NCI-H1694 (cell line): ENCODE measurements at regions not wholly inside any gene's neighbourhood (a gene's known extent, or its start where the extent isn't known, plus 50 kb on each side); places are given as distances from the start of the nearest gene placed in this dataset.
A peak's percentile ranks its signal among the peaks of the same experiment; 100 is the strongest.

Source experiments
- DNase-seq: peaks from one replicate; lab custom pipeline; 2025; lab: John Stamatoyannopoulos, UW

DNA sequence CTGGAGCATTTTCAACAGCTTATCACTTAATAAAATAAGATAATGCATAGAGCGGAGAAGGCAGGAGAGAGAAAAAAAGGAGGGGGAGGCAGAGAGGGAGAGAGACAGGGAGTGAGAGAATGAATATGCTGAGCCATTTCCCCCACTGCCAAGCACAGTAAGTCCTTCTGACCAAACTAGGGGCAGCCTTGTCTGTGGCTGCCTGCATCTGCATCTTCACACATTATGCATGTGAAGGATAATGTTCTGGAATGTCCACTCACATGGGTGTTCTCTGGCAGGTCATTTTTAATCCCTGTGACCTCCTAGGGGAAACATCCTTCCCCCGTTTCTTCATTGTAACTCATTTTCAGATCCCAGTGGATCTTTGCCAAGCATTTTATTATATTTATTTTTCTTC, 269.3 kb downstream of the FOXA2 start:
- DNase-seq = no peak

DNA sequence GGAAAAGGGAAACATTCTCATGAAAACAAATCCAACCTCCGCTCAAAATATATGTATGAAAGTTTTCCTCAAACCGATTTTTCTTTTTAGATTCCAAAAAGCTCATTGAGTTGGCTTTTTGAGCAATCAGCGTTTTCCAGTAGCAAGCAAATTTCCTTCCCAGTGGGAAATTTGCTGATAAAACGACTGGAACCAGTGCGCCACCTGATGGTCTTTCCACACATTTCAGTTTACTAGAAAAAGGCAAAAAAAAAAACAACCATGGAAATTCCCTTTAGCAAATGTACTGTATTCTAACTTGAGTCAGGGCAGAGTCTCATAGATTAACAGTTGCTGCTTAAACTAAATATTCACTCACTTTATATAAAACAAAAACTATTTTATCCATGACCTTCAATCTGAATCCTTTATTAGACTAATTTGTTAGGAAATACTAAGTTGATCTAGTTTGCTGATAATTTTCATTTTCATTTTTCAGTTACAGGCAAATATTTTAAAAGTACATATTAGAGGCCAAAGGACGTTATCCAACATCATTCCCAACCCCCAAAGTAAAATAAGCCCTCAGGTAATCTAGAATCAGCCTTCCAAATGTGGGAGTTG, 271.5 kb downstream of the FOXA2 start:
- peak; percentile 28 for DNase-seq

DNA sequence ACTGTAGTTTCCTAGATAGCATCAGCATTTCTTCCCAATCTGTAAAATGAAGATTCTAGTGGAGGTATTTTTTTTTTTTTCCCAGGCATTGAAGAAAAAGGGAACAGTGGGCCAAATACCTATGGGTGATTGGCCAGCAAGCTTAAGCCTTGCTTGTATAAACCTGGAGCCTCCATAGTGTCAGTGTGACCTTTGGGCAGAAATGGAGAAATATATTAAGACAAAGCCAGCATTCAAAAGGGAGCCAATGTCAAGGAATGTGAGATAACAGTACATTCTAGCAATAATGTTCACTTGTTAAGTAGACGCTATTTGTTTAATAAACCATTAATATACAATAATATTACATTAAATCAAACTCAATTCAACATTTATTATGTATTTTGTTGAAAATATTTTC, 275.4 kb downstream of the FOXA2 start:
- no peak for DNase-seq

DNA sequence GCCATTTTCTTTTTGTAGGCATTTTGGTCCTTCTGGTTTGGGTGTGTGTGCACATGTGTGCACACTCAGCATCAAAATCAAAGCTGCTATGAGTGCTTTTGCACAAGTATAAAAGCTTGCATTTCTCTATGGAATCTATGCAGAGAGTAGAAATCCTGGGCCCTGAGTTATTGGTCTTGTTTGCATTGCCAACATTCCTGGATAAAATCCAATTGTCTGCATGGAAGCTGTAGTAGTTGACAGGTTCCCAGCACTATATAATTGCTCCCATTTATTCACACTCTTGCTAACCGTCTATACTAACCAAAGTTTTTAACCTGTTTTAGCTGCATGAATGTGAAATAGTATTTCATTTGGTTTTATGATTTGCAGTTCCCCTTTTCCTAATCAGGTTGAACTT, 277.0 kb downstream of the FOXA2 start:
- no peak for DNase-seq

DNA sequence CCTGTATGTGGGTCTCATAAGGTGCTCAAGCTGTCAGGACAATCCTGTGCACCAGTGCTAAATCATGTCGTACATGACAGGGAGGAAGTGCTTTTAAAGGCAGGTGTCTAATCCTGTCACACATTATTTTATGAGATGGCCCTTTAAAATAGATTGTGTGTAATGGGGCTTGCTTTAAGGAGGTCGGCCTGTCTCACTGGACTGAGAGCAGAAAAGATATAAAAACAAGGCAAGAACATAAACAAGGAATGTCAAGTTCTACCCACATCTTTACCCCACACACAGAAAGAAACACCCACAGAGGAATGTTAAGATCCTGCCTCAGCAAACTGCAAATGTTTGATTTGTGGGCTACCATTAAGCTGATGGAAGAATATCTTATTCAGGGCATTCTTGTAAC, 279.0 kb downstream of the FOXA2 start:
- DNase-seq = no peak

DNA sequence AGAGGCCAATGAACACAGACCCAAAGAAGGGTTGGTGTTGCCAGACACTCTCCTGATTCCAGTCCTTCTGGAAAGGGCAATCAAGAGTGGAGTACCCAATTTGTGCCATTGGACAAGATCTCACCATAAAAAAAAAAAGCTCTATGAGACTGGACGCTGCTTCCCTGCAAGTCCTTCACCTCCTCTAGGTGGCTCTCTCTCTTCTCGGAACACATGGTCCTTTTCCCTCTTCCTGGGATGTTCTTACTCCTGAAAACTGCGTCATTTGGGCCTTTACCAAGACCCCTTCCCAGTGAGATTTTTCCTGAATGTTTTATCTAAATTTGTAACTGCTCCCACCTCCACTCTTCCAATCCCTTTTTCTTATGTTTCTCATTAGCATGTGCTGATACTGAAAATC, 280.8 kb downstream of the FOXA2 start:
- no peak for DNase-seq

DNA sequence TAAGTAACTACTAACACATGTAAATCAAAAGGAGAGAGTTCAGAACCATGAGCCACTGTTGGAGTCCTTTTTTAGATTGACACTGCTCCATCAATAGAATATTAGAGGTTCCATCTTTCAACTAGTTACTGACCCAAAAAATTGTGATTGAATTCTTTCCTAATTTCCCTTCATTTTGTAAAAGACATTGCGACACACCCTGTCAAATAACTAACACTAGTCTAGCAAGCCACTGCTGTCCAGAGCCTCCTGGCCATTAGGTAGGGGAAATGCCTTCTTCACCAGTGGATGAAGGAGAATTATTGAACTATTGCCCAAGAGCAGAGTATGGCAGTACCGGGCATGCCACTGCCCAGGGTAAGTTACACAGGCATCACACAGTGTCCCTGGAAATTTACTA, 282.3 kb downstream of the FOXA2 start:
- no peak for DNase-seq

DNA sequence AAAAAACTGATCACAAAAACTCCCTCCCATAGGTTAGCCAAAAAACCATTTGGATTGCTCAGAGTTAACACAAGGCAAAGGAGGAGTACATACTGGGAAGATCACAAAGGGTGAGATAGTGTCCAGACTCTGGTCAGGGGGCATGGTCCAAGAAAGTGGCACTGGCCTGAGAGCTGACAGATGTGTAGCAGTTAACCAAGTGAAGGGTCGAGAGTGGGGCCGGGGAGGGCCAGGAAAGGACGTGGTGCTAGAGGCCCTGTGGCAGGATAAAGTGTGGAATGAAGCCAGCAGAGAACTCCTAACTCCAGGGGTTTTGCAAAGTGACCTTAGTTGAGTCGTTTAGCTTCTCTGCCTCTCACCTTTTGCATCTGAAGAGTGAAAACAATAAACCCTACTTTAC, 290.5 kb downstream of the FOXA2 start:
- DNase-seq = no peak

DNA sequence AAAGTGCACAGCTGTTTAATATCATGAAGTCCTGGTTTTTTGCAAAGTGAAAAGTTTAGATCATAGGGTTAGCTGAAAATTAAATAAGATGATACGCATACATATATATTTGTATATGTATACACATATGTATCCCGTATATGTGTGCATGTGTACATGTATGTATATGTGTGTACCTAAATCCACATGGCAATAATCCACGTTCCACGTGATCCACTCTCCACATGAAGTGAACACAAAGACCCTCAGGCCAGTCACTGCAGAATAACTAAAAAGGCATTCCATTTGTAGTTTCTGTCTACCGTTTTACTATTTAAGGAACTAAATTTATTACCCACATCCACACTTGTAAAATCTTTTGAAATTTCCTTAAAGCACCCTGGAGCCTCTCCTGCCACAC, 294.9 kb downstream of the FOXA2 start:
- no peak for DNase-seq

DNA sequence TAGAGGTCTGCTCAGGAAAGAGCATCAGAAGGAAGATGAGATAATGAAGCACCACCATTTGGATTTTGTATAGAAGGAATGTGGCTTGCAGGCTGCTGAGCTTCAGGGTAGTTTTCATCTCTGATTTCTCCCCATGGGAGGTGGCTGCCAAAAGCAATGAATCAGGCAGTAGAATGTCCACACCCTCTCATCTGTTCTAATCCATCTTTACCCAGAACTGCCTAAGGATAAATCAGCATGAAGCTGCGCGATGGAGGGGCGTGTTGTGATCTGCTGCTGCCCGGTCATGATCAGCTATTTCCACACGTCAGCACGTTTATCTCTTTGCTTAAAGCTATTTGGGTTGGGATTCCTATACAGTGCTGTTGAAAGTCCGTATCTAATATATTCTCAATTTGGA, 295.4 kb downstream of the FOXA2 start:
- DNase-seq = no peak

DNA sequence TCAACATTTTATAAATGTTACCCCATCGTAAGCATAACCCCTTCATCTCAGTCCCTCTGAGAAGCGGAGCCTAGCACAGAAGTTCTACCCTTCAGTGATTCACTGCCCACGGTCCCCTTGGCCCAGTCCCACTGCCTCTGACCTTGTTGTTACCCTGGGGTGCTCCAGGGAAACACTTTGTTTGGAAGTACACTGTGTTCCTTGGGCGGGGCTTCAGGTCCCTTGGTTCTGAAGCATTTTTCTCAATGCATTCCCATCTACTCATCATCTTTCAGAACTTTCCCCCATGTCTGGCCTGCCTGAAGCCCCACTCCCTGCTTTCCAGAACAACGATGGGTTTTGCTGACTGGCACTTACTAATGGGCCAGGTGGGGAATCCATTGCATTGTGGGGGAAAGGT, 296.2 kb downstream of the FOXA2 start:
- DNase-seq = no peak

DNA sequence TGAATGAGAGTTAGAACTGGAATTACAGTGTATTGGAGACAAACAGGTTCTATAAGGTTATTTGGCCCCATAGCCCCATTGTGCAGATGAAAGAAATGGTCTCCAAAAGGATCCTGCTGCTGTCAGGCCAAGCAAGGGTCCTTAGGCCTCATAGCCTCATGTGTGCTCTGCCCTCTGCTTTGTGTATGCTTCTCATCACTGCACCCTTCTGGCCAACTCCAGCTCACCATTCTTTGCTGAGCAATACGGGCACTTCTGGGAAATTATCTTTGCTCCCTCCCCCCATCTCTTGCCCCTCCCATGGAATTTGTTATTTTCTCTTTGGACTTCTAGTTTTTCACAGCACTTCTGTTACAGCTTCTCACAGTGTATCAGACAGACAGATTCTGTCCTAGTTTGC, 298.8 kb downstream of the FOXA2 start:
- no peak for DNase-seq

DNA sequence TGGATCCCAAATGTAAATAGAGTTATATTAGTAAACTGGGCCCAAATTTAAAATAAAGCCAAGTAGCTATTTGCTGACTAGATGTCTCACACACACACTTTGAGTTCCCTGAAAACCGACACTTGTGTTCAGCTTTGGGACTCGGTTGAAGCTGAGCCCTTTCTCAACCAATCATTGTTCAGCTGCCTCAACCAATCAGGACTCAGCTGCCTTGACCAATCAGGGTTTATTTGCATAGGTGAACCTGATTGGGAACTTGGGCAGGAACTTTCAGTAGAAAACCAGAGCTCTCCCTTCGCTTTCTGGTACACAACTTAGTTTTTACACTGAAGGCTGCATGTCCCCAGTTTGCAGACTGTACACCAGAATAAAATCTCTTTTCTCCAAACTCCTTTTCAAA, 301.7 kb downstream of the FOXA2 start:
- no peak for DNase-seq

DNA sequence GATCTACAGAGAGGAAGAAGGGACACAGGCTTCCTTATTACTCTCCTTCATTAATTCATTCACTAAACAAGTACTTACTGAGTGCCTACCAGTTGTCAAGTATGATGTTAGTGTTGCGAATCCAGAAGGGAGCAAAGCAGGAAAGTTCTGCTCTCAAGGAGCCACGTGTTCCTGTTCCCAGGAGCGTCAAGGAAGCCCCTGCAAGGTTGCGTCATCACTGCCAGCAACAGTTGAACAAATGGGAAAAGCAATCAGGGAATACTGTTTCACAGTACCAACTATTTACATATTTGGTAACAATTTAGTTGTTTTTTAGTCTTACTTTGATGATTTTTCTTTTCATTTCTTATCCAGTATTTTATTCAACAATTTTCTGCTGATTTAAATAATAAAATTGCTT, 310.0 kb downstream of the FOXA2 start:
- DNase-seq = no peak

DNA sequence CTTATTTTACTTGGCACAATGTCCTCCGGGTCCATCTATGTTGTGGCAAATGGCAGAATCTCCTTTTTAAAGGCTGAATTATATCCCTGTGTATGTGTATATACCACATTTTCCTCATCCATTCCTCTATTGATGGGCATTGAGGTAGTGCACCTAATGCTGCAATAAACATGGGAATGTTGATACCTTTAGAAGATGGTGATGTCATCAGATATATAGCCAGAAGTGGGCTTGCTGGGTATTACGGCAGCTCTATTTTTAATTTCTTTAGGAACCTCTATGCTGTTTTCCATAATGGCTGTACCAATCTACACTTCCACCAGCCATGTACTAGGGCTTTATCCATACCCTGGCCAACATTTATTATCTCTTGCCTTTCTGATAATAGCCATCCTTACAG, 315.7 kb downstream of the FOXA2 start:
- DNase-seq = no peak

DNA sequence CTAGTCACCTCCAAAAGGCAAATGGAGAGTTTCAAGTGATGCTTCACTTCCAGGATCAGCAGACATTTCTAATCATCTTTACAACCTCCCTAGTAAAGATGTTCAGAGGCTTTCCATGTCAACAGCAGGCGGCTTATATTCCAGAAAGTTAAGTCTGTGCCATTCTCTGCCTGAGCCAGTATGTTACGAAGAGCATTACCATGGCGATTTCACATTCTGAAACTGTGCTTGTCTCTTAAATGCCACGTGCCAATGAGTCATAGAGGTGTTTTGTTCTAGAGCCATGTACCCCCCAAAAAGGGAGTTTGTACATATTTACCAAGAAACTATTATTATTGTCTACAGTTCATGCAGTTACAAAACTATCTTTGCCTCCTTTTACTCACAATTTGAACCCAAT, 319.5 kb downstream of the FOXA2 start:
- DNase-seq = no peak

DNA sequence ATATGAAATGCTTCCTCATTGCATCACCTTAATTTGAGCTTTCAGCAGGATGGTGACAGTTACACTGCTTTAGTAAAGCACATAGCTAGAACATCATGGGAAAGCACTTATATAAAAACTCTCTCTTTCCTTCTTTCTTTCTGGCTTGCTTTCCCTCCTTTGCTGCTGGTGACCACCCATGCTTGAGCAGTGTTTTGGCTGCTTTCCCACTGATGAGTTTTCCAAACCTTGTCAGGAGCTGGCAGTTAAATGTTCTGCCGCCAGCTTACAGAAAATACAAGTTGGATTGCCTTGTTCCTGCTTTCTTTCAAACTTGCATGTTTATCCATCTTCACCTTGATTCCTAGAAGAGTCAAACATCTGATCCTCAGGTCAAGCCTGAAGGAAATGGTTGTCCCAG, 323.9 kb downstream of the FOXA2 start:
- no peak for DNase-seq

DNA sequence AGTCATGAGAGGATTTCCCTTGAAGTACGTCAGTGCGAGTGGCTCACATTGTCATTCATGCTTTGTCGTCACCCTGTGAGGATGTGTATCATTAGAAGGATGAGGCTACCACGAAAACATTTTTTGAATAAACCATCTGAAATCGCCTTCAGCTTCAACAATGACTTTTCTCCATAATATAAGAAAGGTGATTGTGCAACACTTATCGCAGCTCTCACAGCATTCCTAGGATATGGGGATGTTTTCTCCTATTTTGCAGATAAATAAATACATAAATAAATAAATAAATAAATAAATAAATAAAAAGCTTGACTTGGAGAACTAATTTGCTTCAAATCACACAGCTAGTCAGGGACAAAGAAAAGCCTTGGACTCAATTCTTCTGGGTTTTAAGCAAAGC, 326.5 kb downstream of the FOXA2 start:
- DNase-seq = no peak

DNA sequence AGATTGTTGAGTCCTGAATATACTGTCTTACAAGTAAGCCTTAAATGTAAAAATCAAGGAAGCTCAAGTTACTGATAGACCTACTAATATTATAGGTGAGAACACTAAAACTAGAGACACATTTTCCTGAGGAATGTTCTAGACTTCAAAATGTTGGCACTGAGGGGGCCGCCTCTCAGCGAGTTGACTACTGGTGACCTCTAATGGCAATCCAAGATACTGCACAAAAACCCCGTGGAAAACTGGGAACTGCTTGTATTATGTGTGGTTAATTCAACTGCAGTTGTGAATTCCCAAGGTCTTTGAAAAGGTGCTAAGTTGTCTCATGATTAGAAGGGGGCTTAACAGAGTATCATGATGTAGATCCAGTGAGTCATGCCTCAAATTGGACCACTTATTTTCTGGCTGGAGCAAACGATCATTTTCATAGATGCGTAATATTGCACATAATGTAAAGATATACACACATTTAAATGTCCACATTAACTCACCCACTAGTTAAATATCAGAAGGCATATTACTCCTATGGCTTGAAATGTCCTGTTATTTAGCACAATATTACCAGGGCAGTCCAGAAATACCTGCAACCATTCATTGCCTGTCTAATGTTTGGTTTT, 336.2 kb downstream of the FOXA2 start:
- peak; percentile 2 for DNase-seq

DNA sequence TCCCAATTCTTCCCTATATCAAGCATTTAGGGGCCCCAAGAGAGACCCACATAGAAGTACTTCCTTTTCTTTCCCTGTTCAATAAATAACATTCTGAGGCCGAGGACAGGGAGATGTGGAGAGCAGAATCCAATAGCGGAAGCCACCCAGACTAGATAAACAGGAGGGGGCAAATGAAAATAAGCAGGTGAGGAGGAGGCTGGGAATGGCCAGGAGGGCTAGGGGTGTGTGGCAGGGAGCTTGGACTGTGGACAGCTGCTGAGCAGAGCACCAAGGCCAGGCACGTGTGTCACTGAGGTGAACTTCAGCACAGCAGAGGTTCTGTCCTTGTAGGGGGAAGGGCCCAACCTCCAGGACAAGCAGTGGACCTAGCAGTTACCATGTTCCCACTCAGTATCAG, 339.2 kb downstream of the FOXA2 start:
- DNase-seq = no peak

DNA sequence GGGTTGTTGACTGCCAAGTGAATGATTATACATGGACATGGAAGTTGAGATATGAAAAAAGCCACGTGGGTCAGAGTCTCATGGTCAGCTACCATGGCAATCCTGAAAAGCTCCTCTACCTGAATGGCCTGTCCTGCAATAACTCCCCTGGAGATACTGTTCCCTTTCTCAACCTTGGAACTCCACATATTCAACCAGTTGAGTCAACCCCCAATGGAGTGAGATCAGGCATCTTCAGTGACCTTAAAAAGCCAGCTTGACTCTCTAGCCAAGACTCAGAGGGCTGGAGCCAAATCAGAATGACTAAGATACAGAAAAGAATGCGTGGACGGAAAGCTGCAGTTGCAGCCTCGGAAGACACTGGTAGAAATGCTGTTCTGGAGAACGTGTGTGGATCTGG, 341.3 kb downstream of the FOXA2 start:
- no peak for DNase-seq

DNA sequence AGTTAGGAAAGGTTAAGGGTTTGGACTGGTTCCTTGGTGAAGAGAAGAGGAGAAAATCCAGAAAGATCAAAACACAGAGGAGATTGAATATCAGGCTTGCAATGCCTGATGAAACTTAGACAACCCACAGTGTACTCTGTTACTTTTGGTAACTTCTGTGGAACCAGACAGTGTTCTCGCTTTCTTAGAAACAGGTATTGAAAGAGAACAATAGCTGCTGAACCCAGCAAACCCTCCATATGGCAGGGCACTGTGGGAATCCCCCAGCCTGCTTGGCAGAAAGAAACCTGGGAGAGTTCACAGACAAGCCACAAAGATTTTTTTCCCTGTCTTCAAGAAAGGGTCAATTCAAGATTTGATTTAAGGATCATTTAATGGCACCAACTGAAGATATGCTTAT, 342.8 kb downstream of the FOXA2 start:
- no peak for DNase-seq

DNA sequence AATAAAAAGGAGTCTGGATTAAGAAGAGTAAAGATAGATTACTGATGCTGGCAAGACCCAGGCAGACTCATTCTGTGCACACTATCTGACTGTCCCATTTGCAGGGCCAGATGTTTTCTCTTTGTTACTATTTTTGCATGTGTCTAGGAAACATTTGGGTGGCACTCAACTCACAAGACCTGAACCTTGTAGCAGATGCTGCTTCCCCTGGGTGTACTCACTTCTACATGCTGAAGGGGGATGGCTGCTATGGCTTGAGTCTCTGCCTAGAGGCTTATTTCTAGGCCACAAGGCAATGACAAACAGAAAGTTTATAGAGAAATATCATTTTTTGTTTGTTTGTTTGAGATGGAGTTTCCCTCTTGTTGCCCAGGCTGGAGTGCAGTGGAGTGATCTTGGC, 351.4 kb downstream of the FOXA2 start:
- DNase-seq = no peak

DNA sequence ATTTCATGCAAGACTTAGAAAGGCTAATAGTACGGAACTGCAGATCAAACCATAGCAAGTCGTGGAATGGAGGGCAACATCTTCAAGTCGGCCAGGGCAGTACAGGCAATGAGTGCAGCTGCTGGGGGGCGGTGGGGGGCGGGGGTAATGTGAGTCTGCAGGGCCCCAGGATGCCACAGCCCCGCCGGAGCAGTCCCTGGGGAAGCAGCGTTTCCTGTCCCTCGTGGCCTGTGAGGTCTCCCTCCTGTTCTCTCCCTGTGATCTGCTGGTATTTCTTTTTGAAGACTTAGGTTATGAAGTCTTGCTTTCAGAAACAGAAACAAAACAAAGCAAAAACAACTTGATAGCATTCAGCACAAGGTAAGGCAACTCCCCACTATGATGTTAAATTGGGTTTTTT, 351.9 kb downstream of the FOXA2 start:
- DNase-seq = no peak
